BJ (cell line): ENCODE measurements at regions not wholly inside any gene's neighbourhood (a gene's known extent, or its start where the extent isn't known, plus 50 kb on each side); places are given as distances from the start of the nearest gene placed in this dataset.

Source experiments
- CTCF ChIA-PET: fragments of 350-600 bp; formaldehyde crosslinking; extraction: SDS; loops from one replicate; lab custom pipeline; 2021; ENCODE audit warnings: antibody characterized with exemption, inconsistent platforms; lab: Yijun Ruan, JAX
- POLR2A ChIA-PET: fragments of 300-600 bp; sonication (Branson Sonifier 250); formaldehyde crosslinking; extraction: SDS; loops from one replicate; lab custom pipeline; 2021; ENCODE audit warnings: antibody characterized with exemption; lab: Charles Lee
- DNase-seq: peaks from one replicate; pipeline ENCODE4 v3.0.0-alpha.2; 2011; ENCODE audit warnings: low read depth
- H3K27me3 ChIP-seq: 2 replicates; pipeline ENCODE4 v1.6.0; 2011; ENCODE audit warnings: low read length; ENCODE audit not compliant: control insufficient read depth, insufficient read depth
- H3K36me3 ChIP-seq: 2 replicates; pipeline ENCODE4 v1.5.1; 2011; ENCODE audit warnings: low read length; ENCODE audit not compliant: control insufficient read depth, insufficient read depth
- H3K4me3 ChIP-seq: 2 replicates; pipeline ENCODE4 v1.5.1; 2011; ENCODE audit warnings: low read depth, mild to moderate bottlenecking, control low read depth, low read length
- CTCF ChIP-seq: IDR thresholded peaks from 2 replicates; pipeline ENCODE4 v1.5.1; 2011; ENCODE audit warnings: low read depth, mild to moderate bottlenecking, control low read depth, inconsistent platforms, low read length, moderate library complexity; ENCODE audit not compliant: insufficient read depth

- ChIA-PET POLR2A (no interaction called here), CTCF (interaction anchor here (0.7 to 2.0 kb wide), 2 partner anchors 16 to 49 kb away, joined by 3 to 9 read pairs; no protein-coding TSS in a partner anchor)
- H3K36me3 ChIP-seq, result no peaks in the 10 kb centered on the region
- no peak for DNase-seq
- TF ChIP-seq CTCF, result no peak
- no peak overlapping the region for H3K4me3 ChIP-seq
- H3K27me3 ChIP-seq, result no peaks in the 10 kb centered on the region; the same call in 1 of the 2 replicates
Observed at GRCh38 chr18:25880441-25880840, 210.0 kb downstream of the SS18 start.

- DNase-seq, result no peak
- no peaks in the 10 kb centered on the region for H3K36me3 ChIP-seq
- ChIA-PET POLR2A (interaction anchor here (0.6 kb wide), 1 partner anchor 258 kb away, joined by 4 read pairs; no protein-coding TSS in a partner anchor), CTCF (interaction anchor here (0.9 to 1.2 kb wide), 2 partner anchors 9 to 19 kb away, joined by 3 to 4 read pairs; no protein-coding TSS in a partner anchor)
- TF ChIP-seq CTCF, result no peak
- no peaks in the 10 kb centered on the region for H3K27me3 ChIP-seq
- H3K4me3 ChIP-seq, result no peak overlapping the region
Observed at GRCh38 chr18:25876330-25876948, 214.0 kb downstream of the SS18 start.

- TF ChIP-seq CTCF, result no peak
- CTCF ChIA-PET, result no interaction called here
- no peaks in the 10 kb centered on the region for H3K27me3 ChIP-seq
- H3K36me3 ChIP-seq, result no peaks in the 10 kb centered on the region
- POLR2A ChIA-PET, result no interaction called here
- no peak for DNase-seq
- no peak overlapping the region for H3K4me3 ChIP-seq
Observed at GRCh38 chr18:25875551-25876240, 214.7 kb downstream of the SS18 start.

GRCh38 chr18:25873833-25874232 lies 216.6 kb downstream of the SS18 start:
- no peaks in the 10 kb centered on the region for H3K36me3 ChIP-seq
- H3K27me3 ChIP-seq, result no peaks in the 10 kb centered on the region
- DNase-seq, result no peak
- CTCF ChIA-PET, result interaction anchor here (1.3 kb wide), 1 partner anchor 41 kb away, joined by 3 read pairs; no protein-coding TSS in a partner anchor
- POLR2A ChIA-PET, result no interaction called here
- no peak overlapping the region for H3K4me3 ChIP-seq
- TF ChIP-seq CTCF, result no peak

GRCh38 chr18:25866331-25866730 lies 224.1 kb downstream of the SS18 start:
- Histone ChIP-seq H3K36me3 (no peaks in the 10 kb centered on the region), H3K27me3 (no peaks in the 10 kb centered on the region), H3K4me3 (no peak overlapping the region)
- DNase-seq, result no peak
- TF ChIP-seq CTCF, result no peak
- ChIA-PET CTCF (interaction anchor here (1.7 kb wide), 1 partner anchor 27 kb away, joined by 5 read pairs; no protein-coding TSS in a partner anchor), POLR2A (no interaction called here)
